CD4-positive, alpha-beta memory T cell (primary cell): ENCODE measurements at regions not wholly inside any gene's neighbourhood (a gene's known extent, or its start where the extent isn't known, plus 50 kb on each side); places are given as distances from the start of the nearest gene placed in this dataset.
"Not testable (repeated sequence)": the region's sequence is repeated elsewhere in the genome, so short reads cannot be mapped to it uniquely, and the experiment has no call there.

ENCODE experiments used
- CTCF ChIA-PET: fragments of 350-600 bp; sonication (Branson Sonifier 250); formaldehyde crosslinking; loops from one replicate; lab custom pipeline; 2021; ENCODE audit warnings: inconsistent platforms; ENCODE audit not compliant: partially characterized antibody; lab: Charles Lee
- POLR2A ChIA-PET: fragments of 350-600 bp; sonication (Branson Sonifier 250); formaldehyde crosslinking; loops from one replicate; lab custom pipeline; 2021; ENCODE audit not compliant: partially characterized antibody; lab: Charles Lee
- DNase-seq, 5 donors: peaks; one replicate each; pipeline versions ENCODE4 v3.0.0 to v3.0.0-alpha.2; 2020 to 2022; ENCODE audit warnings: mixed read lengths in 1 of 5
- H3K27ac ChIP-seq: one replicate; pipeline ENCODE4 v1.7.0; 2013; ENCODE audit warnings: low read depth, low read length
- H3K27me3 ChIP-seq: 2 replicates; pipeline ENCODE4 v1.7.0; 2013; ENCODE audit warnings: mild to moderate bottlenecking, low read length, moderate library complexity; ENCODE audit not compliant: insufficient read depth
- H3K36me3 ChIP-seq: 2 replicates; pipeline ENCODE4 v1.7.0; 2013; ENCODE audit warnings: mild to moderate bottlenecking, low read length, moderate library complexity; ENCODE audit not compliant: insufficient read depth
- H3K4me1 ChIP-seq: 2 replicates; pipeline ENCODE4 v1.7.0; 2013; ENCODE audit warnings: mild to moderate bottlenecking, low read length, moderate library complexity; ENCODE audit not compliant: insufficient read depth
- H3K4me3 ChIP-seq, 2 donors: one replicate each; pipeline ENCODE4 v1.7.0; 2013; ENCODE audit warnings: low read length in 2 of 2, mild to moderate bottlenecking in 1 of 2
- H3K9me3 ChIP-seq, 2 donors: one replicate each; pipeline ENCODE4 v1.7.0; 2013; ENCODE audit warnings: low read length in 2 of 2, control low read depth in 1 of 2; ENCODE audit not compliant: control insufficient read depth in 1 of 2
- H3K27ac Mint-ChIP-seq, 7 donors: one replicate each; pipeline ENCODE4 v1.8.0; 2020 to 2021; ENCODE audit warnings: mixed read lengths in 7 of 7, mild to moderate bottlenecking in 6 of 7, inconsistent platforms in 3 of 7, moderate library complexity in 3 of 7
- H3K27me3 Mint-ChIP-seq, 2 donors: one replicate each; pipeline ENCODE4 v1.8.0; 2020 to 2021; ENCODE audit warnings: mixed read lengths in 2 of 2
- H3K36me3 Mint-ChIP-seq, 2 donors: one replicate each; pipeline ENCODE4 v1.8.0; 2020 to 2021; ENCODE audit warnings: mixed read lengths in 2 of 2, inconsistent platforms in 1 of 2, mild to moderate bottlenecking in 1 of 2
- H3K4me1 Mint-ChIP-seq, 4 donors: one replicate each; pipeline ENCODE4 v1.8.0; 2020 to 2021; ENCODE audit warnings: mixed read lengths in 4 of 4, mild to moderate bottlenecking in 1 of 4
- H3K4me3 Mint-ChIP-seq, 8 donors: one replicate each; pipeline ENCODE4 v1.8.0; 2020 to 2021; ENCODE audit warnings: mixed read lengths in 8 of 8, mild to moderate bottlenecking in 7 of 8, moderate library complexity in 6 of 8, inconsistent platforms in 3 of 8
- H3K9me3 Mint-ChIP-seq, 8 donors: one replicate each; pipeline ENCODE4 v1.8.0; 2020 to 2021; ENCODE audit warnings: mixed read lengths in 8 of 8, mild to moderate bottlenecking in 5 of 8, inconsistent platforms in 3 of 8, moderate library complexity in 1 of 8
- intact Hi-C: fragments of 100-400 bp; cut with micrococcal nuclease; formaldehyde crosslinking; loops from one replicate; pipeline ENCODE4 v1.15.1; 2023

GRCh38 chr2:238531017-238531645 is 104.4 kb downstream of the ASB1 start:
- H3K27me3 ChIP-seq, result not testable (repeated sequence)

GRCh38 chr2:238543732-238544131 is 117.0 kb downstream of the ASB1 start:
- H3K36me3 Mint-ChIP-seq, H3K27ac Mint-ChIP-seq, H3K4me3 ChIP-seq, H3K4me1 Mint-ChIP-seq, H3K9me3 ChIP-seq, POLR2A ChIA-PET, H3K27me3 ChIP-seq, H3K4me3 Mint-ChIP-seq, intact Hi-C loops, H3K36me3 ChIP-seq, H3K27ac ChIP-seq, H3K4me1 ChIP-seq, CTCF ChIA-PET, DNase-seq: not testable (repeated sequence)
- peaks cover 0 to 30% (median 18%) of the 10 kb centered on the region in 8 donors for H3K9me3 Mint-ChIP-seq
- peaks cover 23 to 55% of the 10 kb centered on the region in 2 donors for H3K27me3 Mint-ChIP-seq

More at GRCh38 chr2:238531017-238531645, 104.4 kb downstream of the ASB1 start:
- Mint-ChIP-seq H3K27me3 (peaks cover 2 to 11% of the 10 kb centered on the region in 2 donors), H3K36me3 (peaks cover 9 to 13% of the 10 kb centered on the region in 2 donors), H3K9me3 (peaks cover 4 to 39% (median 25%) of the 10 kb centered on the region in 8 donors)
- H3K4me3 Mint-ChIP-seq, H3K36me3 ChIP-seq, H3K9me3 ChIP-seq, H3K4me1 ChIP-seq, H3K27ac Mint-ChIP-seq, H3K27ac ChIP-seq, H3K4me3 ChIP-seq, intact Hi-C loops, POLR2A ChIA-PET, H3K4me1 Mint-ChIP-seq, CTCF ChIA-PET, DNase-seq: not testable (repeated sequence)

GRCh38 chr2:238548902-238549462 is 122.3 kb downstream of the ASB1 start:
- Histone ChIP-seq H3K9me3 (no peaks in the 10 kb centered on the region), H3K4me1 (no peaks in the 10 kb centered on the region), H3K27ac (no peak overlapping the region), H3K27me3 (no peaks in the 10 kb centered on the region), H3K4me3 (no peak overlapping the region), H3K36me3 (no peaks in the 10 kb centered on the region)
- Mint-ChIP-seq H3K27me3 (peaks cover 11 to 35% of the 10 kb centered on the region in 2 donors), H3K4me1 (no peaks in the 10 kb centered on the region), H3K27ac (no peak overlapping the region), H3K36me3 (peaks cover 0 to 1% of the 10 kb centered on the region in 2 donors), H3K9me3 (peaks cover 2 to 21% (median 8%) of the 10 kb centered on the region in 8 donors), H3K4me3 (peak overlapping the region in 1 of 8 donors; percentile 55)
- CTCF ChIA-PET, result no interaction called here
- POLR2A ChIA-PET, result no interaction called here
- no peak for DNase-seq
- intact Hi-C loops, result no loop called here

GRCh38 chr2:238549866-238550265 is 123.1 kb downstream of the ASB1 start:
- Histone ChIP-seq H3K27ac (no peak overlapping the region), H3K4me1 (no peaks in the 10 kb centered on the region), H3K27me3 (no peaks in the 10 kb centered on the region), H3K4me3 (no peak overlapping the region), H3K36me3 (no peaks in the 10 kb centered on the region), H3K9me3 (no peaks in the 10 kb centered on the region)
- Mint-ChIP-seq H3K36me3 (peaks cover 0 to 1% of the 10 kb centered on the region in 2 donors), H3K4me1 (no peaks in the 10 kb centered on the region), H3K4me3 (no peak overlapping the region), H3K9me3 (peaks cover 2 to 21% (median 12%) of the 10 kb centered on the region in 8 donors), H3K27me3 (peaks cover 5 to 30% of the 10 kb centered on the region in 2 donors), H3K27ac (no peak overlapping the region)
- intact Hi-C loops, result no loop called here
- POLR2A ChIA-PET, result no interaction called here
- no peak for DNase-seq
- CTCF ChIA-PET, result no interaction called here

DNA sequence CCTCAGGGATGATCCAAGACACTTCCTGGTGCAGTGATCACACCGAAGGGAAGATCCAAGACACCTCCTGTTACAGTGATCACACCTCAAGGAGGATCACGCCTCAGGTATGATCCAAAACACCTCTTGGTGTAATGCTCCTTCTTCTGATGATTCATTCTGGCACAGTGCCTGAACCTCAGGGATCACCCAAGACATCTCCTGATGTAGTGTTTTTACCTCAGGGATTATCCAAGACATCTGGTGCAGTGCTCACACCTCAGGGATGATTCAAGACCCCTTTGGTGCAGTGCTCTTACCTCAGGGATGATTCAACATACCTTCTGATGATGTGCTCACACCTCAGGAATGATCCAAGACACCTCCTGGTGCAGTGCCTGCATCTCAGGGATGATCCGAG is 124.4 kb downstream of the ASB1 start:
- ChIA-PET POLR2A (no interaction called here), CTCF (no interaction called here)
- DNase-seq, result no peak
- Mint-ChIP-seq H3K27ac (no peak overlapping the region), H3K27me3 (peaks cover 0 to 26% of the 10 kb centered on the region in 2 donors), H3K36me3 (peaks cover 0 to 1% of the 10 kb centered on the region in 2 donors), H3K4me1 (no peaks in the 10 kb centered on the region), H3K9me3 (peaks cover 2 to 19% (median 9%) of the 10 kb centered on the region in 8 donors), H3K4me3 (no peak overlapping the region)
- no peaks in the 10 kb centered on the region for H3K27me3 ChIP-seq
- intact Hi-C loops, result no loop called here
- H3K4me3 ChIP-seq, result no peak overlapping the region
- H3K9me3 ChIP-seq, result no peaks in the 10 kb centered on the region
- H3K36me3 ChIP-seq, result no peaks in the 10 kb centered on the region
- no peaks in the 10 kb centered on the region for H3K4me1 ChIP-seq
- no peak overlapping the region for H3K27ac ChIP-seq

- peaks cover 2 to 19% (median 7%) of the 10 kb centered on the region in 8 donors for H3K9me3 Mint-ChIP-seq
- no peaks in the 10 kb centered on the region for H3K27me3 ChIP-seq
- no peaks in the 10 kb centered on the region for H3K4me1 ChIP-seq
- no peaks in the 10 kb centered on the region for H3K4me1 Mint-ChIP-seq
- intact Hi-C loops, result no loop called here
- DNase-seq, result no peak
- no peaks in the 10 kb centered on the region for H3K9me3 ChIP-seq
- ChIA-PET CTCF (no interaction called here), POLR2A (no interaction called here)
- H3K27ac Mint-ChIP-seq, result no peak overlapping the region
- peaks cover 0 to 1% of the 10 kb centered on the region in 2 donors for H3K36me3 Mint-ChIP-seq
- H3K4me3 ChIP-seq, result no peak overlapping the region
- H3K4me3 Mint-ChIP-seq, result no peak overlapping the region
- H3K27ac ChIP-seq, result no peak overlapping the region
- no peaks in the 10 kb centered on the region for H3K36me3 ChIP-seq
- peaks cover 0 to 24% of the 10 kb centered on the region in 2 donors for H3K27me3 Mint-ChIP-seq
These were observed 125.5 kb downstream of the ASB1 start for GRCh38 chr2:238552226-238552625.

- ChIA-PET POLR2A (no interaction called here), CTCF (no interaction called here)
- Mint-ChIP-seq H3K36me3 (peaks cover 0 to 1% of the 10 kb centered on the region in 2 donors), H3K4me3 (no peak overlapping the region), H3K9me3 (peaks cover 2 to 19% (median 7%) of the 10 kb centered on the region in 8 donors), H3K27ac (no peak overlapping the region), H3K27me3 (peaks cover 0 to 22% of the 10 kb centered on the region in 2 donors), H3K4me1 (no peaks in the 10 kb centered on the region)
- no peak for DNase-seq
- H3K4me1 ChIP-seq, result no peaks in the 10 kb centered on the region
- no peaks in the 10 kb centered on the region for H3K9me3 ChIP-seq
- intact Hi-C loops, result no loop called here
- no peak overlapping the region for H3K4me3 ChIP-seq
- no peaks in the 10 kb centered on the region for H3K36me3 ChIP-seq
- no peak overlapping the region for H3K27ac ChIP-seq
- H3K27me3 ChIP-seq, result no peaks in the 10 kb centered on the region
These were observed 126.4 kb downstream of the ASB1 start for GRCh38 chr2:238553159-238553558.
